Stimulated activated memory B cell treated with anti-CD40 and anti-IgM and Interleukin-4, amounts not matched to agents 10 μg/mL and 1 μg/mL and 100 μg/mL, for 72 hours (primary cell): ENCODE measurements at regions not wholly inside any gene's neighbourhood (a gene's known extent, or its start where the extent isn't known, plus 50 kb on each side); places are given as distances from the start of the nearest gene placed in this dataset.

Source experiments
- ATAC-seq: fragments of 150-1000 bp; cut with Tn5 transposase; 2 replicates; pipeline ENCODE4 v1.10.0; 2021
- H3K27ac Mint-ChIP-seq: one replicate; pipeline ENCODE4 v1.8.0; 2022; ENCODE audit warnings: mild to moderate bottlenecking, mixed read lengths
- H3K27me3 Mint-ChIP-seq: one replicate; pipeline ENCODE4 v1.8.0; 2022; ENCODE audit warnings: mixed read lengths
- H3K36me3 Mint-ChIP-seq: one replicate; pipeline ENCODE4 v1.8.0; 2022; ENCODE audit warnings: mixed read lengths
- H3K4me1 Mint-ChIP-seq: one replicate; pipeline ENCODE4 v1.8.0; 2022; ENCODE audit warnings: mixed read lengths
- H3K4me3 Mint-ChIP-seq: one replicate; pipeline ENCODE4 v1.8.0; 2022; ENCODE audit warnings: mild to moderate bottlenecking, moderate library complexity, mixed read lengths
- H3K9me3 Mint-ChIP-seq: one replicate; pipeline ENCODE4 v1.8.0; 2022; ENCODE audit warnings: mixed read lengths

DNA sequence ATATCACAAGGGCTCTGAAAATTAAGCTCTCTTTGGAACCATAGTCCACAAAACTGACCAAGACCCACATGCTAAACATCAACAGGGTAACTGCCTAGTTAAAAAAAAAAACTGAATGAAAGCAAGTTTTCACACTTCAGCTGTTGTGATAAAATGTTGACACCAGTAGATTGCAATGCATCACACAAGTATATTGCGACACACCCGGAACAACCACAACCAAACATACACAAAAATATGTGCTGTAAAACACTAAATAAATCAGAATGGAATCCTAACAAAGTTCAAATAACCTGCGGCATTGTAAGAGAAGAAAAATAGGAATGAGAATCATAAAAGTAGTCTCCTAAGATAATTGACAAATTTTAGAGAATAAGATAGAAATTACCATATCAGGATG, 710.3 kb downstream of the AACS start:
- no peak for ATAC-seq
- Mint-ChIP-seq H3K9me3 (peaks cover 2% of the 10 kb centered on the region), H3K27ac (no peak overlapping the region), H3K27me3 (no peaks in the 10 kb centered on the region), H3K4me1 (no peaks in the 10 kb centered on the region), H3K36me3 (no peaks in the 10 kb centered on the region), H3K4me3 (no peak overlapping the region)

DNA sequence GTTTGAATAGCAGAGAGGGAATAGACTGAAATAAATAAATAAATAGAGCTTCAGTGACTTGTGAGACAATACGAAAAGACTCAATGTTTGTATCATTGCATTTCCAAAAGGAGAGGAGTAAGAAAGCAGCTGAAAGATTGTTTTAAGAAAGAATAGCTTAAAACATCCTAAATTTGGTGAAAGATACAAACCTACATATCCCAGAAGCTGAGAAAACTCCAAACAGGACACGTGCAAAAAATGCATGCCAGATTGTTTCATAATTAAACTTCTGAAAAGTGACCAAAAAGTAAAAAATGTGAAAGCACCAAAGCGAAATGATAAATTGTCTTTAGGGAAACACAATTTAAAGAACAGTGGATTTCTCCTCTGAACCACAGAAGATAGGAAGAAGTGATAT, 711.0 kb downstream of the AACS start:
- H3K9me3 Mint-ChIP-seq, result peaks cover 2% of the 10 kb centered on the region
- no peak overlapping the region for H3K4me3 Mint-ChIP-seq
- no peaks in the 10 kb centered on the region for H3K4me1 Mint-ChIP-seq
- no peaks in the 10 kb centered on the region for H3K27me3 Mint-ChIP-seq
- H3K27ac Mint-ChIP-seq, result no peak overlapping the region
- no peak for ATAC-seq
- no peaks in the 10 kb centered on the region for H3K36me3 Mint-ChIP-seq

DNA sequence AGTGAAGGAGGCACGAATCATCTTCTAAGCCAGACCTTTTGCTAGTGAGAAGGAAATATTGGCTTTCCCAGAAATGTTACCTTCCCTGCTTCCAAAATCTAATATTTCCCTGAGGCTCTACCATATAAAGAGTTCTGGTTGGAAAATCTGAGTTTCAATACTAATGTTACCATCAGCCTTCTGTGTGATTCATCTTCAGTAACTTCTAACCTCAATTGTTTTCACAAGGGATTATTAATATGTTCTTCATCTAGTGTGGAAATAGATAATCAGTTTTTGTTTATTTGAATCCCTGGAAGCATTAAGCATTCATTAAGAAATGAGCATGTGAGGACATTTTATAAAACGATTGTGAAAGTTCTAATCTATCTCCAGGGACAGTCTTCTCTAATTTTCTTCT, 720.9 kb downstream of the AACS start:
- ATAC-seq, result no peak
- peaks cover 9% of the 10 kb centered on the region for H3K9me3 Mint-ChIP-seq

DNA sequence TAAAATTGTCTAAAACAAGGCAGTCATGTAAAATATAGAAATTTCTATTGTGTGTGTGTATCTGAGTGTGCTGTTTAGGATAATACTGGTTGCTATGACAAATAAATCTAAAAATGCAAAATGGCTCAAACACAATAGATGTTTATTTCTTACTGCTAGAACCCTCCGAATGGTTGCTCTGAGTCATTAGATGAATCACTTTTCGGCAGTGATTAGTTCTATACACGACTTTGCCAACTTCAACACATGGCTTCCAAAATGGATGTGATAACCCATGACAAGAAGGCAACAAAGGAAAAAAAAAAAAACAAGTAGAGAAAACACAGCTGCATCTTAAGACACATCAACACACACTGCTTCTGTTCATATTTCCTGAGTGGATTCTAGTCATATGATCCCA, 729.2 kb downstream of the AACS start:
- no peaks in the 10 kb centered on the region for H3K4me1 Mint-ChIP-seq
- H3K36me3 Mint-ChIP-seq, result no peaks in the 10 kb centered on the region
- no peak for ATAC-seq
- no peak overlapping the region for H3K27ac Mint-ChIP-seq
- no peaks in the 10 kb centered on the region for H3K27me3 Mint-ChIP-seq
- no peak overlapping the region for H3K4me3 Mint-ChIP-seq
- H3K9me3 Mint-ChIP-seq, result peaks cover 24% of the 10 kb centered on the region

More for the DNA sequence above, 720.9 kb downstream of the AACS start:
- Mint-ChIP-seq H3K27me3 (no peaks in the 10 kb centered on the region), H3K27ac (no peak overlapping the region), H3K36me3 (no peaks in the 10 kb centered on the region), H3K4me1 (no peaks in the 10 kb centered on the region), H3K4me3 (no peak overlapping the region)

DNA sequence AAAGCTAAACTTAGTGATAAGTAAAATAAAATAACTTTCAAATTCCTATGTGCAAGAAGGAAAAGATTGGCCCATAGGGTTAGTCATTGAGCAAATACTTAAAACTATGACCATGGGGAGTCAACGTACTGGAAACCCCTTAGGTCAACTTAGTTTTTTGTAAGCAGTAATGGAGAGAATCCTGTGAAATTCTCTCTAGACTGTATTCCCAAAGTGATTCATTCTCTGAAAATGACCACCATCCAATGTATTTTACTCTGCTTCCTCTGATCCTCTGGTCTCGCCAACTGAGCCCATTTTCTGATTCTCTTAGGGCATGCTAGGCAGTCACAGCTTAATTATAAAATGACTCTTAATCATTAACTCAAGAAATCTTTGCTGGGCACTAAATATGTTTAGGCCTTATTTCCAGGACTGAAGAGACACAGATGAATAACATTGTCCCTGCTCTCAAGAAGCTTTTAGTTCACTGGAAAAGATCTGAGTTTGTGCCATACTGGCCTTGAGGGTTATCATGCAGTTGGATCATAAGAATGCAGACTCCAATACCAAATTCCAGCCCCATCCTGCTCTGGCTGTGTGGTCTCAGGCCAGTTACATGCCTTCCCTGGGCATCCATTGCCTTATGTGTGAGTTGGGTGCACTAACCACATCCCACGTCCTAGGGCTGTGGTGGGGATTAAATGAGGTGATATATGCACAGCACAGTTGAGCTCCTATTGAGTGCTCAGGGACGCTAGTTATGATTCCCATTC, 732.4 kb downstream of the AACS start:
- H3K4me1 Mint-ChIP-seq, result no peaks in the 10 kb centered on the region
- no peaks in the 10 kb centered on the region for H3K36me3 Mint-ChIP-seq
- H3K9me3 Mint-ChIP-seq, result peaks cover 11% of the 10 kb centered on the region
- no peaks in the 10 kb centered on the region for H3K27me3 Mint-ChIP-seq
- no peak for ATAC-seq
- H3K4me3 Mint-ChIP-seq, result no peak overlapping the region
- no peak overlapping the region for H3K27ac Mint-ChIP-seq

DNA sequence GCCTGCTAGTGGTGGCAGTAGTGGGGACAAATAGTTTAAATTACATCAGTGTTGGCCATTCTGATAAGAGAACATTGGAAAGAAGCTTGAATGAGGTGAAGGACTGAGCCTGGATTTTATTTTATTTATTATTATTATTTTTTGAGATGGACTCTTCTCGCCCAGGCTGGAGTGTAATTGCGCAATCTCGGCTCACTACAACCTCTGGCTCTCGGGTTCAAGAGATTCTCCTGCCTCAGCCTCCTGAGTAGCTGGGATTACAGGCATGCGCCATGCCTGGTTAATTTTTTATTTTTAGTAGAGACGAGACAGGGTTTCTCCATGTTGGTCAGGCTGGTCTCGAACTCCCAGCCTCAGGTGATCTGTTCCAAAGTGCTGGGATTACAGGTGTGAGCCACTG, 739.4 kb downstream of the AACS start:
- Mint-ChIP-seq H3K27me3 (no peaks in the 10 kb centered on the region), H3K4me3 (no peak overlapping the region), H3K36me3 (no peaks in the 10 kb centered on the region), H3K9me3 (peaks cover 4% of the 10 kb centered on the region), H3K4me1 (no peaks in the 10 kb centered on the region), H3K27ac (no peak overlapping the region)
- ATAC-seq, result no peak

DNA sequence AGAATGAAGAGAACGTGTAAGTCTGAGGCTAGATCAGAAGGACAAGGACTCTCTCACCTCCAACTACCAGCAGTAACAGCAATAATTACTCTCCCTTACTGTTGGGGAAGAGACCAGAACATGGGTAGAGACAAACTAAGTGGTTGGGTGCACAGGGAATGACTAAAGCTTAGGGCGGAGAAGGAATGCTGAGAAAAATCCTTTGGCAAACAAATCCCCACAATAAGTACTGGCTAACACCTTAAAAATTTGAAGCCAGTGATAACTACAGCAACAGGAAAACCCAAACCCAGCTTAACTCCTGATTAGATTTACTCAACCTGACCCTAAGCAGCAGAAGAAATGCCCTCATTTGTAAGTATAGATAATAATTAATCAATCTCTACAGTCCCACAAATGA, 759.0 kb downstream of the AACS start:
- H3K27ac Mint-ChIP-seq, result no peak overlapping the region
- peaks cover 5% of the 10 kb centered on the region for H3K36me3 Mint-ChIP-seq
- peaks cover 16% of the 10 kb centered on the region for H3K9me3 Mint-ChIP-seq
- no peaks in the 10 kb centered on the region for H3K27me3 Mint-ChIP-seq
- H3K4me1 Mint-ChIP-seq, result no peaks in the 10 kb centered on the region
- H3K4me3 Mint-ChIP-seq, result no peak overlapping the region
- no peak for ATAC-seq

DNA sequence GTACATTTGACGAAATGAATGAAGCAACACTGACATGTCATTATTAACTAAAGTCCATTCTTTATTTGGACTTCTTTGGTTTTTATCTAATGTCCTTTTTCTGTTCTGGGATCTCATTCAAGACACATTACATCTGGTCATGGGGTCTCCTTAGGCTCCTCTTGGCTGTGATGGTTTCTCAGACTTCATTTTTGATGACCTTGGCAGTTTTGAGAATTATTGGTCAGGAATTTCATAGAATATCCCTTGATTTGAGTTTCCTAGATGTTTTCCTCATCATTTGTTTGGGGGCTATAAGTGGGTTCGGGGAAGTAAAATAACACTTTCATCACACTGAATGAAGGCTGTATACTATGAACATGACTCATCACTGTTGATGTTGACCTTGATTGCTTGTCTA, 770.6 kb downstream of the AACS start:
- Mint-ChIP-seq H3K27ac (no peak overlapping the region), H3K27me3 (no peaks in the 10 kb centered on the region), H3K4me3 (no peak overlapping the region), H3K4me1 (no peaks in the 10 kb centered on the region), H3K36me3 (no peaks in the 10 kb centered on the region), H3K9me3 (peaks cover 6% of the 10 kb centered on the region)
- no peak for ATAC-seq

DNA sequence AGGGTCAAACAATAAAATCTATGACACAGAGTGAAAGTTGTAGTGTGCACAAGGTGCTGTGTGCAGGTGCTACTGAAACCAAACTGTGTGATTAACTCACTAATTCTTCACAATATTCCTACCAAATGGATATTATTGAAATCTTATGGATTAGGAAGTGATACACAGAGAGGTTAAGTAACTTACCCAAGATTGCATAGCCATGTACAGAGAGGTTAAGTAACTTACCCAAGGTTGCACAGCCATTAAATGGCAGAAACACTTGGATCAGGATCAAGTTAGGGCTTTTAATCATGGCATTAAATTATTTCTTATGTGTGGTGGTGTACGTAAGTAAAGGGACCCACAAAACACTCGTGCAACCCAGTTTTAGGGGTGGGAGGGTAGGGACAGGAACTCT, 771.4 kb downstream of the AACS start:
- ATAC-seq, result no peak
- H3K9me3 Mint-ChIP-seq, result peaks cover 3% of the 10 kb centered on the region
- H3K27me3 Mint-ChIP-seq, result no peaks in the 10 kb centered on the region
- no peak overlapping the region for H3K4me3 Mint-ChIP-seq
- no peak overlapping the region for H3K27ac Mint-ChIP-seq
- no peaks in the 10 kb centered on the region for H3K4me1 Mint-ChIP-seq
- no peaks in the 10 kb centered on the region for H3K36me3 Mint-ChIP-seq

DNA sequence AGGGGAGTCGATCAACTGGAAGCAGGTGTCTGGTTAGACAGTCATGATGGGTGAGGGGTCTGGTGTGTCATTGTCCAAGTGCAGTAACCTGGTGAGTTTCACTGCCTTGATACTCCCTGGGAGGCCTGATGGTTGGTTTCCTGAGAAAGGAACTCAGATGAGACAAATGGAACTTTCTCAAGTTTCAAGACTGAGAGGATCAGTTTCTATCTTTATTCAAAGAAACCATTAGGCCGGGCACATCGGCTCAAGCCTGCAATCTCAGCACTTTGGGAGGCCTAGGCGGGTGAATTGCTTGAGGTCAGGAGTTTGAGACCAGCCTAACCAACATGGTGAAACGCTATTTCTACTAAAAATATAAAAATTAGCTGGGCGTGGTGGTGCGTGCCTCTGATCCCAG, 776.1 kb downstream of the AACS start:
- H3K27me3 Mint-ChIP-seq, result no peaks in the 10 kb centered on the region
- no peaks in the 10 kb centered on the region for H3K4me1 Mint-ChIP-seq
- no peak overlapping the region for H3K4me3 Mint-ChIP-seq
- ATAC-seq, result no peak
- H3K36me3 Mint-ChIP-seq, result no peaks in the 10 kb centered on the region
- H3K27ac Mint-ChIP-seq, result no peak overlapping the region
- H3K9me3 Mint-ChIP-seq, result peaks cover 3% of the 10 kb centered on the region

DNA sequence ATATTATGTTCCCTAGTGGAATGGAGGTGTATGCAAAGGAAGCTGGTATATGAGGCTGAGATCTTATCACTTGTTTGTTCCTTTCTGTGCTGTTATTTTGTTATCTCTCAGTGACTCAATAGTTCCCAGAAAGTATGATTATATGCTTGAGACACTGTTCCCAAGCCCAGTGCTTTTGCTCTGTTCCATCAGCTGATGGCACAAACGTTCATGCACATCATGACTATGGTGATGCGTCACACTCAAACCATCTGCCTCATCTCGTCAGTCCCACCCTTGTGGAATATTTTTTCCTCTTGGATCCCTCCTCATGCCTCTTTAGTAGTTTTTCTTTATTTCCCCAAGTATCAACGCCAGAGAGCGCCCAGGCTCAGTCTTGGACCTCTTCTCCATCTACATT, 786.9 kb downstream of the AACS start:
- H3K36me3 Mint-ChIP-seq, result no peaks in the 10 kb centered on the region
- no peaks in the 10 kb centered on the region for H3K27me3 Mint-ChIP-seq
- H3K4me3 Mint-ChIP-seq, result no peak overlapping the region
- ATAC-seq, result no peak
- H3K27ac Mint-ChIP-seq, result no peak overlapping the region
- peaks cover 5% of the 10 kb centered on the region for H3K9me3 Mint-ChIP-seq
- no peaks in the 10 kb centered on the region for H3K4me1 Mint-ChIP-seq

DNA sequence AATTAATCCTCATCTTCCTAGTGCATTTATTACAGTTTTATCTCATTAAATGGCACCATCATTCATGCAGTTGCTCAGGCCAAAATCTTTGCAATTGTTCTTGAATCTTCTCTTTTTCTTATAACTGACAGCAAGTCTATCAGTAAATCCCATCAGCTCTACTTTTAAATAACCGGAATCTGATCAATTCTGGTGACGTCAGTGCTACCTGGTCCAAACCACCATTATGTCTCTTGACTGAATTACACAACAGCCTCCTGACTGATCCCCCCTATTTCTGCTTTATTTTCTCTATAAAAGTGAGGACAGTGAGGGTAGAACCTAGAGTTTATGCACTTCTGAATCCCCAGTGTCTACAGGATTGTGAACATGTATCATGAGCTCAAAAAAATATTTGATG, 787.4 kb downstream of the AACS start:
- H3K4me1 Mint-ChIP-seq, result no peaks in the 10 kb centered on the region
- no peaks in the 10 kb centered on the region for H3K27me3 Mint-ChIP-seq
- H3K36me3 Mint-ChIP-seq, result no peaks in the 10 kb centered on the region
- H3K27ac Mint-ChIP-seq, result no peak overlapping the region
- H3K9me3 Mint-ChIP-seq, result peaks cover 5% of the 10 kb centered on the region
- H3K4me3 Mint-ChIP-seq, result no peak overlapping the region
- no peak for ATAC-seq

DNA sequence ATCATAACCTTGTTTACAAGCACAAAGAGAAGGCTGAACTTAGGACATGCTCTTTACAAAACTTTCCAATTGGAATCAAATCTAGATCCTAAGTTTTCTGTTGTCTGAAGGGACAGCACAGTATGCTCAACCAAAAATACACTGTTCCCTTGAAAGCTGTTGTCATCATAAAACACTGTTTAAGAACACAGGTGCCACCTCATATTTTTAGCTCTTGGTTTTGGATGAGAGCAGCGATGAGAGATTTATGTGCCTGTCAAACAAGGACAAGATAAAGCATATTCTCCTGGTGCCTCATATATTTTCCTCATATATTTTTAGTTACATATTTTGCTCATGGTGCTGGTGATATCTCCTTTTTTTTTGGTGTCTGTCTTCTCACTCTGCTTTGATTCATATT, 788.4 kb downstream of the AACS start:
- Mint-ChIP-seq H3K4me3 (no peak overlapping the region), H3K27ac (no peak overlapping the region)
- no peak for ATAC-seq

DNA sequence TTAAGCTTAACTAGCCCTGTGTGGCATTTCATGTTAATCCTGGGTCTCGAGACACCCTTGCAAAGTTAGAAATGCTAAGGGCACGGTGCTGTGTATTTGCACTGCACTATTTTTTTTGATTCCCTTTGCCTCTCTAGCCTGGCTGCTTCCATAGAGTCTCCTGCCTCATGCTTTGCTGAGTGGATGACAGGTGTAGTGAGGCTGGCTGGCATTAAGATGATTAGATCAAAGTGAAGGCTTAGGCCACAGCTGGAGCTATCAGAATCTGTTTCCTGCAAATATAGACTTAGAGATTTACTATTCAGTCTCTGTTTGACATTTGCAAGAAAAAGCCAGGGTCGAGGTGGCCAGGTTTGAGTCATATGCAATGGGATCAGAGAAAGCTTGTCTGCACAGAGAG, 791.1 kb downstream of the AACS start:
- H3K4me3 Mint-ChIP-seq, result no peak overlapping the region
- H3K27me3 Mint-ChIP-seq, result no peaks in the 10 kb centered on the region
- no peaks in the 10 kb centered on the region for H3K4me1 Mint-ChIP-seq
- ATAC-seq, result no peak
- no peak overlapping the region for H3K27ac Mint-ChIP-seq
- H3K36me3 Mint-ChIP-seq, result no peaks in the 10 kb centered on the region
- H3K9me3 Mint-ChIP-seq, result no peaks in the 10 kb centered on the region

More for the DNA sequence above, 788.4 kb downstream of the AACS start:
- Mint-ChIP-seq H3K4me1 (no peaks in the 10 kb centered on the region), H3K9me3 (peaks cover 5% of the 10 kb centered on the region), H3K27me3 (no peaks in the 10 kb centered on the region), H3K36me3 (no peaks in the 10 kb centered on the region)

DNA sequence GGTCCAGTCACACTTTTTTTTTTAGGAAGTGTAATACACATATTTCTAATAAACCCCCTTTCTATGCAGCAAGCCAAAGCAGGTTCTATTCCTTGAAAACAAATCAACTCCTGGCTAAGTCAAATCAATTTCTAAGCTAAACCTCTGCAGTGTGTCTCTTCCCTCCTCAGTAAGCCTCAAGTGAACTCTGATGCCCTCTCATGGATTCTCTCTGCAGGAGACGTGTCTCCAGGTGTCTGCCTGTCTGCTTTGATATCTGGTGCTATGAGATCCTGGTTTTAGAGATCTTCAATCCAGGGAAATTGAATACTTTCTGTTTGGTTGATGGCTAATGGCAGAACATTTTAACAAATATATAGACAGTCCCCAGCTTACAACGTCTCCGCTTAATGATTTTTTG, 791.7 kb downstream of the AACS start:
- Mint-ChIP-seq H3K36me3 (no peaks in the 10 kb centered on the region), H3K27me3 (no peaks in the 10 kb centered on the region), H3K4me3 (no peak overlapping the region), H3K27ac (no peak overlapping the region), H3K4me1 (no peaks in the 10 kb centered on the region), H3K9me3 (no peaks in the 10 kb centered on the region)
- ATAC-seq, result no peak

DNA sequence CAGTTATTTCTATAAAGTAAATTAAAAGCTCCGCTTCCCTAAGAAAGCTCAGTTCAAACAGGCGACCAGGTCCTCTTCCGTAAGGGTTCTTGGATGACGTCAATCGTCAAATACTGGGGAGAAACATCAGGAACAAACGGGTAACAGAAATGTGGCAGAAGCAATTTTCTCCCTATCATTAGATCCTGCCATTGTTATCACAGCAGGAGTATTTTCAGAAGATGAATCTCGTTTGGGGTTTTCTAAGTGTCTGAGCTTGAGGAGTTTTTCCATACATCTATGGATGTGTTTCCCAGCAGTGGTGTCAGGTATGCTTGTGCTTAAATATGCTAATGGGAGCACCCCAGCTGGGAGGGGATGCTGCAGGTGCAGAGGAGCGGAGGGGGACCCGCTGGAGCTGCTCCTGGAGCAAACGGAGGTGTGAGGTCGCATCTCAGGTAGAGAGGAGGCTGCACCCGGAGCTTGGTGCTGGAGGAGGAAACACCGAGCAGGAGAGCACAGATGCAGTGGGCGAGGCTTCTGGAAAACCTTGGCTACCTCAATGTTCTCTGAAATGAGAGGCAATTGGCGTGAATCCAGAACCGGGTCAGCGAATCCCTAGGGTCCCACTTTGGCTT, 795.5 kb downstream of the AACS start:
- Mint-ChIP-seq H3K9me3 (peaks cover 7% of the 10 kb centered on the region), H3K27me3 (no peaks in the 10 kb centered on the region), H3K4me3 (no peak overlapping the region), H3K4me1 (no peaks in the 10 kb centered on the region), H3K27ac (no peak overlapping the region), H3K36me3 (no peaks in the 10 kb centered on the region)
- ATAC-seq, result no peak
